Aorta (tissue), 5 donors: ENCODE measurements at regions not wholly inside any gene's neighbourhood (a gene's known extent, or its start where the extent isn't known, plus 50 kb on each side); places are given as distances from the start of the nearest gene placed in this dataset.

Experiments
- ATAC-seq: fragments of 200-7000 bp; cut with Tn5 transposase; one replicate; pipeline ENCODE4 v1.9.1; 2022; ENCODE audit warnings: moderate library complexity; ENCODE audit not compliant: low FRiP score
- DNase-seq, 2 donors: peaks; one replicate each; pipeline ENCODE4 v3.0.0-alpha.2; 2020
- H3K27ac ChIP-seq, 2 donors: one replicate each; pipeline ENCODE4 v1.5.1; 2013; ENCODE audit warnings: low read length in 2 of 2, mild to moderate bottlenecking in 2 of 2, moderate library complexity in 2 of 2, control low read depth in 1 of 2, inconsistent platforms in 1 of 2, low read depth in 1 of 2
- H3K27me3 ChIP-seq, 2 donors: one replicate each; pipeline ENCODE4 v1.6.1; 2013; ENCODE audit warnings: control low read depth in 1 of 2, low read length in 1 of 2, mild to moderate bottlenecking in 1 of 2, moderate library complexity in 1 of 2; ENCODE audit not compliant: insufficient read depth in 2 of 2, control insufficient read depth in 1 of 2
- H3K36me3 ChIP-seq, 2 donors: one replicate each; pipeline ENCODE4 v1.6.1; 2013; ENCODE audit warnings: control low read depth in 1 of 2, low read length in 1 of 2, mild to moderate bottlenecking in 1 of 2; ENCODE audit not compliant: insufficient read depth in 2 of 2, control insufficient read depth in 1 of 2
- H3K4me1 ChIP-seq, 2 donors: one replicate each; pipeline ENCODE4 v1.6.1; 2013; ENCODE audit warnings: low read length in 2 of 2, control low read depth in 1 of 2, mild to moderate bottlenecking in 1 of 2, moderate library complexity in 1 of 2; ENCODE audit not compliant: insufficient read depth in 2 of 2, control insufficient read depth in 1 of 2
- H3K4me3 ChIP-seq, 2 donors: one replicate each; pipeline ENCODE4 v1.5.1; 2013; ENCODE audit warnings: low read length in 2 of 2, control low read depth in 1 of 2, mild to moderate bottlenecking in 1 of 2
- H3K9me3 ChIP-seq: one replicate; pipeline ENCODE4 v1.6.1; 2013; ENCODE audit warnings: mild to moderate bottlenecking, low read length; ENCODE audit not compliant: control insufficient read depth
- WGBS, 2 donors: extraction: QIAGEN DNeasy Blood & Tissue Kit; methylation state at CpG; one replicate each; pipeline ENCODE4 v1.1.7; 2013; 5-methylcytosine and 5-hydroxymethylcytosine counted together
- intact Hi-C, 2 donors: fragments of 100-400 bp; cut with DNase I; formaldehyde crosslinking; loops; one replicate each; pipeline versions ENCODE4 v1.14.2 to v1.15.0; 2022
- donor health status: healthy with polysubstance abuse.
- donor health status: Bipolar disorder and iron deficiency.
- donor health status: DM: no; HTN: no; CAD: no.
- donor health status: DM: no; HTN: no; CAD: no.
- donor health status: DM: yes; HTN: yes; CAD: no.

DNA sequence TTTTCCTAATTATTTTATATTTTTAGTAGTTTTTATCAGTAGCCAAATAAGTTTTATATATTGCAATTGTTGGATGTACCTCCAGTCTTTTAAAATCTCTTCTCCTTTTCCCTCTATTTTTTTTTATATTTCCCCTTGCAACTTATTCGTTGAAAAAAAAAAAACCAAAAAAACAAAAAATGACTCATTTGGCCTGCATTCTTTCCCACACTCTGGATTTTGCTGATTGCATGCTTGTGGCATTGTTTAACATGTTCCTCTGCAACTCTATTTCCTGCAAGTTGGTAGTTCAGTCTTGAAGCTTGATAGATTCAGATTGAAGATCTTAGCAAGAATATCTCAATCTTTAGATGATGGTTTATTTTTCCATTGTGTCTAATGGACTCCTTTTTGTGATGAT lies 260.6 kb upstream of the BOD1L1 start:
- Histone ChIP-seq H3K27ac (no peak overlapping the region), H3K4me1 (peaks cover 0 to 3% of the 10 kb centered on the region in 2 donors), H3K27me3 (no peaks in the 10 kb centered on the region), H3K9me3 (no peaks in the 10 kb centered on the region), H3K36me3 (no peaks in the 10 kb centered on the region), H3K4me3 (no peak overlapping the region)
- intact Hi-C loops, result no loop called here
- DNase-seq (no peak), ATAC-seq (no peak)
- 0 to 4% methylated on average over 1 of the region's 1 CpG for WGBS, 2 donors

DNA sequence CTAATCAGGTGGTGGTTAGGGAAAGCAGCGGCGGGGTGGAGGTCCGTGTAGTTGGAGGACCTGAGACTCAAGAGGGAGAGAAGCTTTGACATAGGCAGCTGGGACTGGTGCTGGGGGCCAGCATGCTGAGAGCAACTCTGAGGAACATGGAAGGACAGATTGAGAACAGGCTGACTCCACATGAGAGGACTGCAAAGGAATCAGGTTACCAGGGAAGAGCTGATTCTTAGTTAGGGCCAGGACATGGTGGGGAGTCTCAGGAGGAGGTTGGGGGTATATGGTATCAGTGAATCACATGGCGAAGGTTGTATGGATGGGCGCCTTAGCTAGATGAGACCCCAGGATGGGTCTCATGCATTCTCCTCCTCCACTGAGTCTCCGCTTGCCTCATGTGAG lies 264.0 kb upstream of the BOD1L1 start:
- 89 to 94% methylated on average over 6 of the region's 6 CpGs for WGBS, 2 donors
- H3K27ac ChIP-seq, result peak overlapping the region in 1 of 2 donors; percentile 28
- intact Hi-C loops, result no loop called here
- no peak overlapping the region for H3K4me3 ChIP-seq
- no peak for ATAC-seq
- H3K36me3 ChIP-seq, result no peaks in the 10 kb centered on the region
- H3K9me3 ChIP-seq, result no peaks in the 10 kb centered on the region
- no peak for DNase-seq
- no peaks in the 10 kb centered on the region for H3K27me3 ChIP-seq
- H3K4me1 ChIP-seq, result peaks cover 0 to 3% of the 10 kb centered on the region in 2 donors

DNA sequence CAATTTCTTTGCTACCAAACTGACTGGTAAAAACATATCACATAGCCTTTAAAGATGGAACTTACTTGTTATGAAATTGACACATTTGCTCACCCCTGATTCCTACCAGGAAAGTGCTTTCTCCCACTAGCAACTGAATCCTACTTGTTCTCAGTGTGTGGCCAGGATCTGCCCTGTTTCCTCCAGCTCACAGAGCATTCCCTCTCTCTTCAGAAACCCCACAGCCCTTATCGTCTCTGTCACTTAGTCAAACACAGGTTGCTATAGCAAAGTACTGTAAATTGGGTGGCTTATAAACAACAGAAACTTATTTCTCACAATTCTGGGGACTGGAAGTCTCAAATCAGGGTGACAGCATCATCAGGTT lies 265.2 kb upstream of the BOD1L1 start:
- ATAC-seq, result peak; percentile 19

DNA sequence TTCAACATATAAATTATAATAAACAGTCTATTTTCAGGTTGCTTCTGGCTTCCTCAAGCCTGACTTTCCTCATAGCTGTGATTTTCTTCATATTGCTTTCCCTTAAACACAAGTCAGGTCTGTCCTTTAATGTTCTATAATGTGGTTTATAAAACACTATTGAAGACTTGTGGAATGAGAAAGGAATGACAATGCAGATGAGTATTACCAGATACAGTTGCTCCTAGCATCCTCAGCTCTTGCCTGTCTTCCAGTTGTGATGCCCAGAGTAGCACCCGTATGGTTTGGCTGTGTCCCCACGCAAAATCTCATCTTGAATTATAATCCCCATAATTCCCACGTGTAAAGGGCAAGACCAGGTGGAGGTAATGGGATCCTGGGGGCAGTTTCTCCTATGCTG lies 265.7 kb upstream of the BOD1L1 start:
- Histone ChIP-seq H3K36me3 (no peaks in the 10 kb centered on the region), H3K9me3 (peaks cover 3% of the 10 kb centered on the region), H3K27ac (peak overlapping the region in 1 of 2 donors; percentile 74), H3K4me1 (peaks cover 0 to 3% of the 10 kb centered on the region in 2 donors), H3K4me3 (no peak overlapping the region), H3K27me3 (no peaks in the 10 kb centered on the region)
- no peak for DNase-seq
- intact Hi-C loops, result no loop called here
- ATAC-seq, result no peak
- 77 to 81% methylated on average over 3 of the region's 3 CpGs for whole genome bisulfite sequencing, 2 donors

More for the DNA sequence above, 265.2 kb upstream of the BOD1L1 start:
- H3K27ac ChIP-seq, result peak overlapping the region in 1 of 2 donors; percentile 74
- peaks cover 0 to 3% of the 10 kb centered on the region in 2 donors for H3K4me1 ChIP-seq
- H3K9me3 ChIP-seq, result peaks cover 2% of the 10 kb centered on the region
- H3K4me3 ChIP-seq, result no peak overlapping the region
- no peaks in the 10 kb centered on the region for H3K27me3 ChIP-seq
- intact Hi-C loops, result no loop called here
- no peak for DNase-seq
- WGBS, 2 donors, result 4 to 16% methylated on average over 1 of the region's 1 CpG
- no peaks in the 10 kb centered on the region for H3K36me3 ChIP-seq

DNA sequence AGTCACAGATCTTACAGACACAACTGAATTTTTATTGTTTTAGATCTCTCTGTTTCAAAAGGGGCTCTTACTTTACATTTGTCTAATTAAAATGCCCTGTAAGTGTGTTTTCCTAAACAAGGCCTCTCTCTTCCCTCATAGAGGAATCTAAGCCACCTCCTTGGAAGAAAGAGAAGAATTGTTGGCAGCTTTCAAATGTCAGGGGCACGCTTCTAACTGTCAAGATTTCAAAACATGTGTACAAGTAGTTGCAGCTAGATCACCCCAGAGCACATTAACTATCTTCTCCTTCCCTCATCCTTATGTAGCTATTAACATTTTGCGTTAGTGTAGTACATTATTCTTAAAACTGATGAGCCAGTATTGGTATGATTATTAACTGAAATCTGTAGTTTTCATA lies 266.5 kb upstream of the BOD1L1 start:
- DNase-seq (no peak), ATAC-seq (no peak)
- Histone ChIP-seq H3K4me1 (peaks cover 0 to 3% of the 10 kb centered on the region in 2 donors), H3K4me3 (no peak overlapping the region), H3K27ac (no peak overlapping the region), H3K27me3 (no peaks in the 10 kb centered on the region), H3K9me3 (peaks cover 3% of the 10 kb centered on the region), H3K36me3 (no peaks in the 10 kb centered on the region)
- WGBS, 2 donors, result 86 to 87% methylated on average over 2 of the region's 2 CpGs
- intact Hi-C loops, result no loop called here

DNA sequence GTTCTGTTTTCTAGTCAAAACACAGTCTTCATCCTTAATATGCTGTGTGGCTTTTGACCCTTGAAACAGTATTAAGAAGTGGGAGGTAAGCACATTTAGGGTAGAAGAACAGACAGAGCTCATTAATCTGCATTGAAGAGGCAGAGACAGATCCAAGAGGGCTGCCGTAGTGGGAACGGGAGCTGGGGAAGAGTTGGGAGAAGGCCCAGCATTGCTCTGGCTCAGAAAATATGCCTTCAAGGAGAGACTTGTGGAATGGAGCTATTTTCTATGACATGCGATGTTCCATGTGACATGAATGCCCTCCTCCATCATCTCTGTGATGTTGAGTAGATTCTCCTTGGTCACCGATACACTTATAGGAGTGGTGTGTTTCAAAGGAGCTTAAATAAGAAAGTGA lies 273.3 kb upstream of the BOD1L1 start:
- 71% methylated on average over 4 of the region's 4 CpGs for WGBS, 2 donors
- ATAC-seq, result no peak
- Histone ChIP-seq H3K9me3 (peaks cover 3% of the 10 kb centered on the region), H3K4me3 (no peak overlapping the region), H3K27ac (no peak overlapping the region), H3K4me1 (no peaks in the 10 kb centered on the region), H3K36me3 (no peaks in the 10 kb centered on the region), H3K27me3 (no peaks in the 10 kb centered on the region)
- intact Hi-C loops, result no loop called here
- DNase-seq, result no peak

DNA sequence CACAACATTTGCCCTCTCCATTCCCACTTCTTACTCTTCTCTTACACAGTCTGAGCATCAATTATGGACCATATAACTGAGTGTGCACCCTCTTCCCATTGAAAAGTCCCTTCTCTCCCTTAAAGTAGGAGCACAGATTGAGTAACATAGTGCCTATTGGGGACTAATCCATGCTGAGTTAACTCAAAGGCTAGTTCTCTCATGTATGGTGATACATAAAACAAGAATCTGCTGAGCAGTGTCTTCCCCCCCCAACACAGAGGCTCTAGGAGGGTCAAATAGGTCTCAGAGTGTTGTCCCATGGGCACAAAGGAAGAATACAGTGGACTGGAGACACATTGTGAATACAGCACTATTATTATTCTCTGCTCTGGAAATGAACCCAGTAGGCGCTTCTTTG lies 274.6 kb upstream of the BOD1L1 start:
- no peak for DNase-seq

DNA sequence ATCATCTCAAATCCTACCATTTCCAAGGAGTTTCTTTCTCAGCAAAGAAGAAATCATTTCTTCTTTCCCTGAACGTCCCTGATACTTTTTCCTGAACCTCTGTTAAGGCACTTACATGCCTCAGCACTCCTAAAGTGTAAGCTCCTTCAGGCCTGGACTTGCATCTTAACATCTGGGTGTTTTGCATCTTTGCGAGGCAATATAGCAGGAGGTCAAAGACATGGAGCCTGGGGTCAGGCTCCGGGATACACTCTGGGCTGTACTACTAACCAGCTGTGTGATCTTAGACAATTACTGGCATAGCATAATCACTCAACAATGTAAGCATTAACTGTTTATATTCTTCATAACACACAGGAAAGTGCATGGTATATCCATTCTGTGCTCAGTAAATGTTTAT lies 275.5 kb upstream of the BOD1L1 start:
- H3K4me3 ChIP-seq, result no peak overlapping the region
- ATAC-seq (no peak), DNase-seq (no peak)
- no peaks in the 10 kb centered on the region for H3K27me3 ChIP-seq
- 62 to 68% methylated on average over 3 of the region's 3 CpGs for WGBS, 2 donors
- intact Hi-C loops, result no loop called here
- H3K9me3 ChIP-seq, result no peaks in the 10 kb centered on the region
- H3K4me1 ChIP-seq, result peaks cover 0 to 2% of the 10 kb centered on the region in 2 donors
- no peak overlapping the region for H3K27ac ChIP-seq
- no peaks in the 10 kb centered on the region for H3K36me3 ChIP-seq

More for the DNA sequence above, 274.6 kb upstream of the BOD1L1 start:
- Histone ChIP-seq H3K27ac (no peak overlapping the region), H3K9me3 (peaks cover 3% of the 10 kb centered on the region), H3K4me3 (no peak overlapping the region), H3K4me1 (no peaks in the 10 kb centered on the region), H3K36me3 (no peaks in the 10 kb centered on the region), H3K27me3 (no peaks in the 10 kb centered on the region)
- intact Hi-C loops, result no loop called here
- WGBS, 2 donors, result 87 to 98% methylated on average over 1 of the region's 1 CpG
- ATAC-seq, result no peak

DNA sequence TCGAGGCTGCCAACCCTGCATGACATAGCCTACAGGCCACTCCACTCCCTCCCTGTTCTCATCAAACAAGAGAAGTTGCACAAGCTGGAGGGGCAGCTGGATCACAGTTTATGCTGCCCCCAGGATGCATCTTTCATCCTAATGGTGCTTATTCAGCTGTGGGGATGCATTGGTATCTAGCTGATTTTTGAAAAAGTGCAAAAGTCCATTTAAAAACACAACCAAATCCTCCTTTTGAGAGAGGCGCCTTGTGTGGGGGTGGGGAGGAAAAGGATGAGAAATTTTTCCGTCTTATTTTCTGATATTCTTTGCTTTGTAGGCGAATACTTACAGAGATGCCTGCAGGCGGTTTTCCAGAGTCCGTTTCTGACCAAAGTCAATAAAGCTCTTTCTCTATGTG lies 276.4 kb upstream of the BOD1L1 start:
- DNase-seq (no peak), ATAC-seq (no peak)
- H3K36me3 ChIP-seq, result no peaks in the 10 kb centered on the region
- H3K27me3 ChIP-seq, result no peaks in the 10 kb centered on the region
- intact Hi-C loops, result no loop called here
- no peaks in the 10 kb centered on the region for H3K9me3 ChIP-seq
- no peak overlapping the region for H3K27ac ChIP-seq
- peaks cover 0 to 2% of the 10 kb centered on the region in 2 donors for H3K4me1 ChIP-seq
- 23 to 26% methylated on average over 6 of the region's 6 CpGs for whole genome bisulfite sequencing, 2 donors
- no peak overlapping the region for H3K4me3 ChIP-seq
